HG03103 (cell line): ENCODE measurements at regions not wholly inside any gene's neighbourhood (a gene's known extent, or its start where the extent isn't known, plus 50 kb on each side); places are given as distances from the start of the nearest gene placed in this dataset.

Experiments
- ATAC-seq: cut with Tn5 transposase; IDR thresholded peaks from one replicate; pipeline ENCODE4 v1.9.1; 2021; ENCODE audit warnings: low read depth; ENCODE audit not compliant: unreplicated experiment

GRCh38 chr3:124674336-124674735 is 55.9 kb upstream of the UMPS start:
- ATAC-seq, result no peak

DNA sequence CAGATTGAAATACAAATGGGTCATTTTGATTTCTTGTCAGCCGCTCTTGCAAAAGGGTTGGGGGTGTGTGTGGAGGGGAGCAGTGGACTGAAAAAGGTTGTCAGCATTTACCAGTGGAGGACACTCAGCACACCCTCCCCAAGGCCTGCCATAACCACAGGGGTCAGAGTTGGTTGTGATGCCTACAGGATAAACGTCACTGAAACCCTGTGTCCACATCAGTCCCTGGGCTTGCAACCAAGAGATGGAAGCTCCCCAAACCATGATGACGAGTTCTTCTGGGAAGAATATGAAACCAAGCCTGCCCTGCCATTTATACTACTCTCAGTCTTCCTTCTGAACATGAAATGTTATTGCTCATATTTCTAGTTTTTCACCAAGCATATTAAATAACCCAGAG is 54.0 kb upstream of the UMPS start:
- no peak for ATAC-seq

- ATAC-seq, result no peak
Measured at GRCh38 chr3:124679048-124679638, 51.1 kb upstream of the UMPS start.
